HG03103 (cell line): ENCODE measurements at regions not wholly inside any gene's neighbourhood (a gene's known extent, or its start where the extent isn't known, plus 50 kb on each side); places are given as distances from the start of the nearest gene placed in this dataset.
"Not testable (repeated sequence)": the region's sequence is repeated elsewhere in the genome, so short reads cannot be mapped to it uniquely, and the experiment has no call there.

Source experiments
- ATAC-seq: cut with Tn5 transposase; IDR thresholded peaks from one replicate; pipeline ENCODE4 v1.9.1; 2021; ENCODE audit warnings: low read depth; ENCODE audit not compliant: unreplicated experiment

- no peak for ATAC-seq
These were observed 55.3 kb upstream of the SLCO6A1 start for GRCh38 chr5:102554082-102554481.

GRCh38 chr5:102554728-102555127 is 55.9 kb upstream of the SLCO6A1 start:
- no peak for ATAC-seq

- peak; percentile 78 for ATAC-seq
These were observed 63.3 kb upstream of the SLCO6A1 start for GRCh38 chr5:102561894-102562760.

GRCh38 chr5:102570747-102571146 is 71.9 kb upstream of the SLCO6A1 start:
- no peak for ATAC-seq

- no peak for ATAC-seq
These were observed 79.6 kb upstream of the SLCO6A1 start for GRCh38 chr5:102578362-102578761.

GRCh38 chr5:102579379-102579778 is 80.6 kb upstream of the SLCO6A1 start:
- no peak for ATAC-seq

- ATAC-seq, result no peak
These were observed 82.2 kb upstream of the SLCO6A1 start for GRCh38 chr5:102581011-102581410.

GRCh38 chr5:102582696-102583095 is 83.9 kb upstream of the SLCO6A1 start:
- no peak for ATAC-seq

GRCh38 chr5:102583276-102584124 is 84.7 kb upstream of the SLCO6A1 start:
- no peak for ATAC-seq

- no peak for ATAC-seq
These were observed 90.9 kb upstream of the SLCO6A1 start for GRCh38 chr5:102589661-102590060.

GRCh38 chr5:102590467-102590866 is 91.7 kb upstream of the SLCO6A1 start:
- no peak for ATAC-seq

- ATAC-seq, result peak; percentile 45
These were observed 92.8 kb upstream of the SLCO6A1 start for GRCh38 chr5:102591650-102592049.

- ATAC-seq, result not testable (repeated sequence)
These were observed 93.8 kb upstream of the SLCO6A1 start for GRCh38 chr5:102592586-102592985.

GRCh38 chr5:102594192-102594591 is 95.4 kb upstream of the SLCO6A1 start:
- no peak for ATAC-seq

GRCh38 chr5:102595332-102595731 is 96.5 kb upstream of the SLCO6A1 start:
- ATAC-seq, result no peak

- ATAC-seq, result peak; percentile 65
These were observed 97.3 kb upstream of the SLCO6A1 start for GRCh38 chr5:102596113-102596512.

GRCh38 chr5:102596951-102597350 is 98.2 kb upstream of the SLCO6A1 start:
- no peak for ATAC-seq

- ATAC-seq, result no peak
These were observed 100.5 kb upstream of the SLCO6A1 start for GRCh38 chr5:102599289-102599688.

GRCh38 chr5:102600964-102601363 is 102.2 kb upstream of the SLCO6A1 start:
- no peak for ATAC-seq

GRCh38 chr5:102603670-102604069 is 104.9 kb upstream of the SLCO6A1 start:
- no peak for ATAC-seq

GRCh38 chr5:102608414-102608813 is 109.6 kb upstream of the SLCO6A1 start:
- no peak for ATAC-seq

- ATAC-seq, result no peak
These were observed 112.5 kb upstream of the SLCO6A1 start for GRCh38 chr5:102611312-102611711.
